CD8-positive, alpha-beta memory T cell (primary cell): ENCODE measurements at regions not wholly inside any gene's neighbourhood (a gene's known extent, or its start where the extent isn't known, plus 50 kb on each side); places are given as distances from the start of the nearest gene placed in this dataset.
"Not testable (repeated sequence)": the region's sequence is repeated elsewhere in the genome, so short reads cannot be mapped to it uniquely, and the experiment has no call there.

ENCODE experiments used
- CTCF ChIA-PET: fragments of 350-600 bp; sonication (Branson Sonifier 250); formaldehyde crosslinking; loops from one replicate; lab custom pipeline; 2021; ENCODE audit warnings: antibody characterized with exemption; lab: Charles Lee
- POLR2A ChIA-PET: fragments of 350-600 bp; sonication (Branson Sonifier 250); formaldehyde crosslinking; loops from one replicate; lab custom pipeline; 2021; ENCODE audit warnings: antibody characterized with exemption; lab: Charles Lee
- DNase-seq, 5 donors: peaks; one replicate each; pipeline versions ENCODE4 v3.0.0 to v3.0.0-alpha.2; 2020 to 2022; ENCODE audit warnings: mixed read lengths in 1 of 5
- H3K27ac ChIP-seq: one replicate; pipeline ENCODE4 v1.7.0; 2013; ENCODE audit warnings: low read depth, mild to moderate bottlenecking, low read length, moderate library complexity
- H3K27me3 ChIP-seq: 2 replicates; pipeline ENCODE4 v1.7.0; 2013; ENCODE audit warnings: low read length, mild to moderate bottlenecking; ENCODE audit not compliant: insufficient read depth, poor library complexity, severe bottlenecking
- H3K36me3 ChIP-seq: 2 replicates; pipeline ENCODE4 v1.7.0; 2013; ENCODE audit warnings: mild to moderate bottlenecking, low read length, moderate library complexity; ENCODE audit not compliant: insufficient read depth
- H3K4me1 ChIP-seq: 2 replicates; pipeline ENCODE4 v1.7.0; 2013; ENCODE audit warnings: mild to moderate bottlenecking, low read length, moderate library complexity; ENCODE audit not compliant: insufficient read depth
- H3K4me3 ChIP-seq: 2 replicates; pipeline ENCODE4 v1.7.0; 2013; ENCODE audit warnings: mild to moderate bottlenecking, low read length
- H3K9me3 ChIP-seq: 2 replicates; pipeline ENCODE4 v1.7.0; 2013; ENCODE audit warnings: mild to moderate bottlenecking, low read length
- H3K27ac Mint-ChIP-seq, 8 donors: one replicate each; pipeline ENCODE4 v1.8.0; 2020 to 2021; ENCODE audit warnings: mixed read lengths in 8 of 8, mild to moderate bottlenecking in 6 of 8, inconsistent platforms in 3 of 8, moderate library complexity in 3 of 8
- H3K27me3 Mint-ChIP-seq, 2 donors: one replicate each; pipeline ENCODE4 v1.8.0; 2020 to 2021; ENCODE audit warnings: mixed read lengths in 2 of 2, mild to moderate bottlenecking in 1 of 2, moderate library complexity in 1 of 2
- H3K36me3 Mint-ChIP-seq, 3 donors: one replicate each; pipeline ENCODE4 v1.8.0; 2020 to 2021; ENCODE audit warnings: mixed read lengths in 3 of 3, inconsistent platforms in 1 of 3, mild to moderate bottlenecking in 1 of 3
- H3K4me1 Mint-ChIP-seq, 3 donors: one replicate each; pipeline ENCODE4 v1.8.0; 2020 to 2021; ENCODE audit warnings: mixed read lengths in 3 of 3, inconsistent platforms in 1 of 3, mild to moderate bottlenecking in 1 of 3
- H3K4me3 Mint-ChIP-seq, 7 donors: one replicate each; pipeline ENCODE4 v1.8.0; 2020 to 2021; ENCODE audit warnings: mixed read lengths in 7 of 7, mild to moderate bottlenecking in 6 of 7, moderate library complexity in 4 of 7, inconsistent platforms in 2 of 7
- H3K9me3 Mint-ChIP-seq, 5 donors: one replicate each; pipeline ENCODE4 v1.8.0; 2020 to 2022; ENCODE audit warnings: mixed read lengths in 5 of 5, mild to moderate bottlenecking in 3 of 5, moderate library complexity in 2 of 5, inconsistent platforms in 1 of 5

DNA sequence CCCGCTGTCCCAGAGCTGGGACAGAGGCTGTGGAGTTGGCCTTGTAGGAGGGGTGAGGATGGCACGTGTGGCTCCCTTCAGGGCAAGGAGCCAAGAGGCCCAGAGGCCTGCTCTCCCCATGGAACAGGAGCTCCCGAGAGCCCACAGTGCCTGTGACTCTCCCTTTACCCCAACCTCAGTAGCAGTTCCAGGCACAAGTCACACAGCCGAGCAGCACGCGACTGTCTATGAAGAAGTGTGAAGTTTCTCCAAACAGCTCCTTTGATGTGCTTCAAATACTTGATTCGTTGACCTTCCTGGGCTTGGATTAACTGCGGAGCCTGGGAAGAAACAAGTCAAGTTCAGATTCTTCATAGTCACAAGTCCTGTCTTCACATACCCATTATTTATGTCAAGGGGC is 208.7 kb downstream of the IRX2 start:
- no peak for DNase-seq
- no peaks in the 10 kb centered on the region for H3K36me3 Mint-ChIP-seq
- peaks cover 0 to 12% (median 7%) of the 10 kb centered on the region in 5 donors for H3K9me3 Mint-ChIP-seq
- ChIA-PET POLR2A (no interaction called here), CTCF (no interaction called here)
- H3K27ac Mint-ChIP-seq = no peak overlapping the region
- H3K4me1 ChIP-seq = no peaks in the 10 kb centered on the region
- H3K4me3 Mint-ChIP-seq = no peak overlapping the region
- H3K27me3 Mint-ChIP-seq = peaks cover 0 to 3% of the 10 kb centered on the region in 2 donors
- no peaks in the 10 kb centered on the region for H3K4me1 Mint-ChIP-seq
- no peaks in the 10 kb centered on the region for H3K36me3 ChIP-seq
- no peak overlapping the region for H3K27ac ChIP-seq
- H3K4me3 ChIP-seq = no peak overlapping the region
- H3K27me3 ChIP-seq = no peaks in the 10 kb centered on the region
- H3K9me3 ChIP-seq = no peaks in the 10 kb centered on the region

DNA sequence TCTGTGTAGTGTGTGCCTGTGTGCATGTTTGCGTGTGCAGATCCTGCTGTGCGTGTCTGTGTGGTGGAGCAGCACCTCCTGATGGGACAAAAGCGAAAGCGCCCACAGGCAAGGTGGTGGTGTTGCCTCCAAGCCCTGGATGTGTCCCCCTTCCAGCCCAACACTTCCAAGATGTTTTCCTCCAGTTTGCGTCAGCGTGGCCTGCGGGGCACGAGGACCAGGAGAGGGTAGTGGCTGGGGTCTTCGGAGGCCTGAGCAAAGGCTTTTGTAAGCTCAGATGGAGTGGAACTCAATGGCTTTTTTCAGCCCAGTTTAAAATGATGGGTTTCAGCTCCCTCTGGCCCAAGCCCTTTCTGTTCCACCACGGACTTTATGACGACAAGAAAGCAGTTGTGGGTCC is 209.5 kb downstream of the IRX2 start:
- Mint-ChIP-seq H3K27me3 (peaks cover 0 to 3% of the 10 kb centered on the region in 2 donors), H3K4me1 (no peaks in the 10 kb centered on the region), H3K36me3 (no peaks in the 10 kb centered on the region), H3K4me3 (no peak overlapping the region), H3K9me3 (peaks cover 0 to 12% (median 5%) of the 10 kb centered on the region in 5 donors), H3K27ac (no peak overlapping the region)
- CTCF ChIA-PET = no interaction called here
- no peak for DNase-seq
- POLR2A ChIA-PET = no interaction called here
- Histone ChIP-seq H3K36me3 (no peaks in the 10 kb centered on the region), H3K9me3 (no peaks in the 10 kb centered on the region), H3K4me3 (no peak overlapping the region), H3K27ac (no peak overlapping the region), H3K4me1 (no peaks in the 10 kb centered on the region), H3K27me3 (no peaks in the 10 kb centered on the region)

DNA sequence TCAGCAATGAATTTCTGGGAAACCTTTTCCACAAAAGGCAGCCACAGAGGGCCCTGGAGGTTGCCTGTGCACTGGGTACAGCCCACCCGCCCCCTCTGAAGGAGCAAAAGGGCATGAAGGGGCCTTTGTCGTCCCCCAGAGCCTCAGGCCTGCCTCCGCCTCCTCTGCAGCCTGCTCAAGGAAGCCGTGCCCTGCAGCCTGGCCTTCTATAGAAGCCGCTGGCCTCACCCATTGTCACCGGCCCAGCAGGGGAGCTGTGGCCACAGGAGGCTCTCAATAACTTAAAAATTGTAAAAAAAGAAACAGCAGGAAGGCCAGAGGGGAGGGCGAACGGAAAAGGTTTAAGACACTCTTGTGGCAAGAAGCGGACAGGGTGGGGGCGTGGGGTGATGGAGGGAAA is 213.3 kb downstream of the IRX2 start:
- Histone ChIP-seq H3K9me3 (no peaks in the 10 kb centered on the region), H3K27ac (no peak overlapping the region), H3K27me3 (no peaks in the 10 kb centered on the region), H3K4me1 (no peaks in the 10 kb centered on the region), H3K36me3 (no peaks in the 10 kb centered on the region), H3K4me3 (no peak overlapping the region)
- no peak for DNase-seq
- ChIA-PET CTCF (no interaction called here), POLR2A (no interaction called here)
- no peaks in the 10 kb centered on the region for H3K36me3 Mint-ChIP-seq
- no peak overlapping the region for H3K27ac Mint-ChIP-seq
- H3K4me3 Mint-ChIP-seq = no peak overlapping the region
- H3K9me3 Mint-ChIP-seq = peaks cover 0 to 12% (median 5%) of the 10 kb centered on the region in 5 donors
- H3K4me1 Mint-ChIP-seq = no peaks in the 10 kb centered on the region
- peaks cover 0 to 3% of the 10 kb centered on the region in 2 donors for H3K27me3 Mint-ChIP-seq

DNA sequence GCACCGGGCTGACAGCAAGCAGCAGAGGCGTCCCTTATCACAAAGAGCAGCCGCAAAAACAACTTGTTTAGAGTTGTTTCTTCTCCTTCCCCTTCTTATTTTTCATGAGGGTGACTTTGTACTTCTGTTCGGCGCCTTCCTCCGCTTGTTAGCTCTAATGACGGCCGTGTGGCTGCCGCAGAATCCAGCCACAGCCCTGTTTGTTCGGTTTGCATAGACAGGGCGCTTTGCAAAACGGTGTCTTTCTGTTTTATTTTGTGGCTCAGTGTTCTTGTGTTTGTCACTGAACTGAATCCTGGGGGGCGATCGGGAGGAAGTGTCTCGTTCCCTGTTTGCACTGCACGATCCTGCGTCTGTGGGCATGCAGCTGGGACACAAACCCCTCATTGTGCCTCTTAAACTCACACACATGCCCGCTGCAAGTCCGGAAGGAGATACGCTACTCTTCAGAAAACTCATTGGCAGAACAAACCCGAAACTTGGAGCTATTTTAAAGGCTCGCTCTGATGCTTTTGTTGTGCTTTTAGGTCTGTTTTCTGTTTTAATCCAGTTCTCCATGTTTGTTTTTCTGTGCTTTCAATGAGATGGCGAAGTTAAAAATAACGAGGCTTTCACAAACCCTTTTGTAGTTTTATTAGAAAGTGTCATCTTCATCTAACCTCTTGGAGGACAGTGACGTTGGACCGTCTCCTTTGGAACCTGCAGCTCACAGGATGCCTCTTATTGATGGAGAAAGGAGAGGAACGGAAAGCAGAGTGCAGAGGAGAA is 213.9 kb downstream of the IRX2 start:
- ChIA-PET POLR2A (no interaction called here), CTCF (no interaction called here)
- Histone ChIP-seq H3K4me3 (no peak overlapping the region), H3K36me3 (no peaks in the 10 kb centered on the region), H3K27me3 (no peaks in the 10 kb centered on the region), H3K27ac (no peak overlapping the region), H3K4me1 (no peaks in the 10 kb centered on the region), H3K9me3 (no peaks in the 10 kb centered on the region)
- Mint-ChIP-seq H3K4me1 (no peaks in the 10 kb centered on the region), H3K4me3 (no peak overlapping the region), H3K36me3 (no peaks in the 10 kb centered on the region), H3K27ac (no peak overlapping the region), H3K9me3 (peaks cover 0 to 13% (median 5%) of the 10 kb centered on the region in 5 donors), H3K27me3 (peaks cover 0 to 3% of the 10 kb centered on the region in 2 donors)
- no peak for DNase-seq

DNA sequence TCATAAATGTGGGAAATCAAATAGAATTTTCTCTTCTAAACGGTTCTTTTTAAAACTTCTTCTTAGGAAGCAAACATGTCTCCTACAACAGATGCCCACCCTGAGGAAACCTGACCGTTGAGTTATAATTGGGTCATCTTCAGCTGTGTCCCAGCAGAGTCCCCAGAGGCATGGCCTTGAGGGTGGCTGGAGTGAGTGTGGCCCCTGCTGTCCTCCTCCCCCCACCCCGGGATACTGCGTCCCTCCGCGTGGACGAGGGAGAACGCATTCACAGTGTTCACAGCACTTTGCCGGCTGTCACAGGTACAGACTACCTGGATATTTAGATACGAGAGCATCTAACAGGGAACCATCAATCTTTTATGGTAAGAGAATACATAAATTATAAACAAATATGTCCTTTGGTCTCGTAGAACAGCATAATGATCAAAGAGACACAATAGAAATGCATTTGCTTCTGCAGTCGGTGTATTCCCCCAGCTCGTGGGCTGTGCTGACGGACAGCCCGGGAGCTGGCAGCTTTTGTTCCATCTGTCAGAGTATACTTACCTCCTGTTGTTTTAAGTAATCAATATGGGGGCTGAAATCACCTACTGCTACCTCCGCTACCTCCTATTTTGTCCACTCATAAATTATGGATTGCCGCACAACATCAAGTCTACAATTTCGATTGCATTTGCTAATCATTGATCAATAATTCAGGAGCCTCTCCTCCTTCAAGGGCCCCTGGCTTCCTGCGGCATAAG is 214.7 kb downstream of the IRX2 start:
- H3K9me3 ChIP-seq = no peaks in the 10 kb centered on the region
- Mint-ChIP-seq H3K4me1 (no peaks in the 10 kb centered on the region), H3K4me3 (no peak overlapping the region), H3K36me3 (no peaks in the 10 kb centered on the region), H3K9me3 (peaks cover 0 to 13% (median 5%) of the 10 kb centered on the region in 5 donors), H3K27me3 (peaks cover 0 to 3% of the 10 kb centered on the region in 2 donors), H3K27ac (no peak overlapping the region)
- H3K4me1 ChIP-seq = no peaks in the 10 kb centered on the region
- no peak overlapping the region for H3K27ac ChIP-seq
- ChIA-PET POLR2A (no interaction called here), CTCF (no interaction called here)
- H3K36me3 ChIP-seq = no peaks in the 10 kb centered on the region
- H3K27me3 ChIP-seq = no peaks in the 10 kb centered on the region
- H3K4me3 ChIP-seq = no peak overlapping the region
- DNase-seq = no peak

DNA sequence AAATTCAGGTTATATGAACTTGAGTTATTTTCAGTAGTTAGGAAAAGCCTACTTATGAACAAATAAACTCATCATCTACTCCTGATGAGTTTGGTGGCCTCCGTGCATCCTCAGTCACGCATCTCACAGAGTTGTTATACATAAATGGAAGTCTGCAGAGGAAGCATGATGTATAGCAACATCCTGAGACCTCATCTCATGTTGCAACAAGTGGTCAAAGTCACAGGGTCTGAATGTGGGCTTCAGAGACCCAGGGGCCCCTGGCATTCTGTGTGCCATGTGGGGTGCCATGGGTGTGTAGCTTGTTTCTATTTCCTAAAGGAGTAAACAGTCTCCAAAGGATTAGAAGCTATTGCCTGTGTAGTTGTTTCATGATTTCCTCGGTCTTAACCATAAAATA is 216.5 kb downstream of the IRX2 start:
- Histone ChIP-seq H3K9me3 (no peaks in the 10 kb centered on the region), H3K36me3 (no peaks in the 10 kb centered on the region), H3K27me3 (no peaks in the 10 kb centered on the region), H3K27ac (no peak overlapping the region), H3K4me1 (no peaks in the 10 kb centered on the region), H3K4me3 (no peak overlapping the region)
- DNase-seq = no peak
- POLR2A ChIA-PET = no interaction called here
- CTCF ChIA-PET = no interaction called here
- Mint-ChIP-seq H3K9me3 (peaks cover 0 to 6% (median 3%) of the 10 kb centered on the region in 5 donors), H3K27me3 (peaks cover 0 to 3% of the 10 kb centered on the region in 2 donors), H3K27ac (no peak overlapping the region), H3K4me1 (no peaks in the 10 kb centered on the region), H3K36me3 (no peaks in the 10 kb centered on the region), H3K4me3 (no peak overlapping the region)

DNA sequence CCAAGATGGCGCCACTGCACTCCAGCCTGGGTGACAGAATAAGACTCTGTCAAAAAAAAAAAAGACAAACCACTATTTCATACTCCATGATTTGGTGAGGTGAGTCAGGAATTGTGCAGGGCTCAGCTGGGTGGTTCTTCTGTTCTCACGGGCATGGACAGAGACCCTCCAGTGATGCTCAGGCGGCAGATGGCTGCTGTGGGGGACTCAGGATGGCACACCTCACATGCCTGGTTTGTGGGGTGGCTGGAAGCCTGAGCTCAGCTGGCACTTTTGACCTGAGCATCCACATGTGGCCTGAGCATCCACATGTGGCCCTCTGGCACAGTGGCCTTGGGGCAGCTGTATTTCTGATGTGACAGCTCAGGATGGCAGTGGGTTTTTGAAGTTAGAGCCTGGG is 217.2 kb downstream of the IRX2 start:
- Mint-ChIP-seq H3K27me3 (peaks cover 0 to under 1% of the 10 kb centered on the region in 2 donors), H3K36me3 (no peaks in the 10 kb centered on the region), H3K4me3 (no peak overlapping the region), H3K9me3 (peaks cover 0 to 4% (median 2%) of the 10 kb centered on the region in 5 donors), H3K4me1 (no peaks in the 10 kb centered on the region), H3K27ac (no peak overlapping the region)
- no peak for DNase-seq
- Histone ChIP-seq H3K36me3 (no peaks in the 10 kb centered on the region), H3K4me3 (no peak overlapping the region), H3K9me3 (no peaks in the 10 kb centered on the region), H3K4me1 (no peaks in the 10 kb centered on the region), H3K27ac (no peak overlapping the region), H3K27me3 (no peaks in the 10 kb centered on the region)
- CTCF ChIA-PET = no interaction called here
- POLR2A ChIA-PET = no interaction called here

DNA sequence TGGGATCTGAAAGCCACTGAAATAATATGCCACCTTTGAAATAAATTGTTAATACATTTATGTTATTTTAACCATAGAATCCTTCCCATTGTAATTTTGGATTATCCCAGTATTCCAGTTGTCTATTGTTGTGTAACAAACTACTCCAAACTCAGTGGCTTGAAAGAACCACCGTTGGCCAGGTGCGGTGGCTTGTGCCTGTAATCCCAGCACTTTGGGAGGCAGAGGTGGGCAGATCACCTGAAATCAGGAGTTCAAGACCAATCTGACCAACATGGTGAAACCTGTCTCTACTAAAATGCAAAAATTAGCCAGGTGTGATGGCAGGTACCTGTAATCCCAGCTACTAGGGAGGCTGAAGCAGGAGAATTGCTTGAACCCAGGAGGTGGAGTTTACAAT is 217.6 kb downstream of the IRX2 start:
- H3K27me3 ChIP-seq, H3K9me3 Mint-ChIP-seq, H3K27me3 Mint-ChIP-seq, H3K36me3 Mint-ChIP-seq, H3K9me3 ChIP-seq, H3K4me1 Mint-ChIP-seq, H3K27ac ChIP-seq, H3K4me3 Mint-ChIP-seq, H3K4me3 ChIP-seq, DNase-seq, H3K36me3 ChIP-seq, CTCF ChIA-PET, POLR2A ChIA-PET, H3K4me1 ChIP-seq: not testable (repeated sequence)
- peak overlapping the region in 1 of 8 donors; percentile 24 for H3K27ac Mint-ChIP-seq
